ENCODE measurements at regions not wholly inside any gene's neighbourhood (a gene's known extent, or its start where the extent isn't known, plus 50 kb on each side); places are given as distances from the start of the nearest gene placed in this dataset.

DNA sequence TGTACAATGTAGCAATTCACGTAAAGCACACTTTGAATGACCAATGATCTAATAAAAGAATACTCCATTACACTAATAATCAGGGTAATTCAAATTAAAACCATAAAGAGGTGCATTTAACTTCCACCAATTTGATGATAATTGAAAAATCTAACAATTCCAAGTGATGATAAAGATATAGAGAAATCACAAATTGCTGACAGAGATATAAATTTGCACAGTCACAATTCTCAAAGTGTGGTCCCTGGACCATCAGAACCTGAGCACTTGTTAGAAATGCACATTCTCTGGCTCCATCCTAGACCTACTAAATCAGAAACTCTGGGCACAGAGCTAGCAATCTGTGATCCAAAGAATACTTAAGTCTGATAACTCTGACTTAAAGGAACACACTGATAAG lies 165.8 kb upstream of the DCC start:
- H3K79me2 ChIP-seq (ENCODE audit: insufficient read depth, low read length), result no peaks in the 10 kb centered on the region
- no peaks in the 10 kb centered on the region for H3K36me3 ChIP-seq (ENCODE audit: control insufficient read depth in 1 of 2, insufficient read depth in 2 of 2, low read length in 2 of 2)
- no peak overlapping the region for H3K9ac ChIP-seq (ENCODE audit: low read length)
- ChIA-PET CTCF (no interaction called here), RAD21 (ENCODE audit: low non-redundant PET in 1 of 2, low total read pairs in 2 of 2, uncharacterized antibody in 2 of 2, unreplicated experiment in 2 of 2) (no interaction called here), POLR2A (no interaction called here)
- no peak overlapping the region for H3K4me3 ChIP-seq (replicated peaks in 1 of 2; ENCODE audit: low read depth in 1 of 2, low read length in 2 of 2)
- H3K27ac ChIP-seq (ENCODE audit: low read depth, low read length), result no peak overlapping the region
- no peaks in the 10 kb centered on the region for H4K20me1 ChIP-seq (ENCODE audit: insufficient read depth)
- no TSS peak for BruUV-seq (replicated peaks)
- ATAC-seq (no peak), DNase-seq (ENCODE audit: low read depth, low spot score) (no peak)
- H3K27me3 ChIP-seq (ENCODE audit: insufficient read depth, low read length), result no peaks in the 10 kb centered on the region
- H3K9me2 ChIP-seq (ENCODE audit: insufficient read depth), result no peaks in the 10 kb centered on the region
- H3K9me3 ChIP-seq (ENCODE audit: control insufficient read depth in 1 of 2, insufficient read depth in 1 of 2, low read depth in 1 of 2, low read length in 2 of 2), result peaks cover 0 to 14% of the 10 kb centered on the region in 2 experiments; a peak in 2 of 4 replicates
- no peak overlapping the region for H3K4me2 ChIP-seq (ENCODE audit: low read length)
- no peak for TF ChIP-seq YY1 (IDR thresholded peaks at IDR 0.05; ENCODE audit: extremely low read depth, insufficient replicate concordance, low read depth, low read length)
- TF ChIP-seq FOSL1 (IDR thresholded peaks at IDR 0.05; ENCODE audit: low read depth), result no peak
- TF ChIP-seq REST (IDR thresholded peaks at IDR 0.05; ENCODE audit: low read depth), result no peak
- TF ChIP-seq, protein P1, sequence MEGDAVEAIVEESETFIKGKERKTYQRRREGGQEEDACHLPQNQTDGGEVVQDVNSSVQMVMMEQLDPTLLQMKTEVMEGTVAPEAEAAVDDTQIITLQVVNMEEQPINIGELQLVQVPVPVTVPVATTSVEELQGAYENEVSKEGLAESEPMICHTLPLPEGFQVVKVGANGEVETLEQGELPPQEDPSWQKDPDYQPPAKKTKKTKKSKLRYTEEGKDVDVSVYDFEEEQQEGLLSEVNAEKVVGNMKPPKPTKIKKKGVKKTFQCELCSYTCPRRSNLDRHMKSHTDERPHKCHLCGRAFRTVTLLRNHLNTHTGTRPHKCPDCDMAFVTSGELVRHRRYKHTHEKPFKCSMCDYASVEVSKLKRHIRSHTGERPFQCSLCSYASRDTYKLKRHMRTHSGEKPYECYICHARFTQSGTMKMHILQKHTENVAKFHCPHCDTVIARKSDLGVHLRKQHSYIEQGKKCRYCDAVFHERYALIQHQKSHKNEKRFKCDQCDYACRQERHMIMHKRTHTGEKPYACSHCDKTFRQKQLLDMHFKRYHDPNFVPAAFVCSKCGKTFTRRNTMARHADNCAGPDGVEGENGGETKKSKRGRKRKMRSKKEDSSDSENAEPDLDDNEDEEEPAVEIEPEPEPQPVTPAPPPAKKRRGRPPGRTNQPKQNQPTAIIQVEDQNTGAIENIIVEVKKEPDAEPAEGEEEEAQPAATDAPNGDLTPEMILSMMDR (IDR thresholded peaks at IDR 0.05 in 2 of 3, conservative IDR thresholded peaks at IDR 0.05 in 1 of 3; ENCODE audit: borderline replicate concordance in 1 of 3, insufficient read depth in 1 of 3, low read depth in 2 of 3, low read length in 2 of 3), result no peak
- intact Hi-C loops (cut with micrococcal nuclease), result no loop called here
- H3K4me1 ChIP-seq (ENCODE audit: control insufficient read depth in 1 of 2, insufficient read depth in 2 of 2, low read length in 2 of 2), result no peaks in the 10 kb centered on the region
- H2AFZ ChIP-seq (ENCODE audit: low read depth, low read length, poor library complexity, severe bottlenecking), result no peak overlapping the region

Measured in HCT116 (cell line).